NCI-H2196 treated with DMSO at 0.1 percent for 48 hours (cell line): ENCODE measurements at regions not wholly inside any gene's neighbourhood (a gene's known extent, or its start where the extent isn't known, plus 50 kb on each side); places are given as distances from the start of the nearest gene placed in this dataset.
"Not testable (repeated sequence)": the region's sequence is repeated elsewhere in the genome, so short reads cannot be mapped to it uniquely, and the experiment has no call there.

Experiments used
- DNase-seq: peaks from one replicate; lab custom pipeline; 2025; ENCODE audit not compliant: unreplicated experiment; lab: John Stamatoyannopoulos, UW

DNA sequence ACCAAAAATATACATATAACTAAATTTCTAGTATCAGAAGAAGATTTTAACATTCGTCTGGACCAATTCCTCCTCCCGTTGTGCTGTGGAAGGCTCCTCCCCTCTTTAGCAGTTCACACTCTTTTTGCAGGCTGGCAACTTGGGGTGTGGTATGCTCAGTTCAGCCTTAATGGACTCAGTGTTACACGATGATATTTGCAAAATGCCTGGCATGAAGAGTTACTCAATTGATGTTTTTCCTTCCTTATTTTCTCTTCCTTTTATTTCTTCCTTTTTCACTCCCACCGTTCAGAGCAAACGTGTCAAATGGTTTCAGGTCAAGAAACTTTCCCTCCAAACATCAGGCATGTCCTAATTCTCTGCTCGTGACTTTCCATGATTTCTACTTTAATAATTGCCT, 248.3 kb downstream of the PHF14 start:
- DNase-seq, result no peak

DNA sequence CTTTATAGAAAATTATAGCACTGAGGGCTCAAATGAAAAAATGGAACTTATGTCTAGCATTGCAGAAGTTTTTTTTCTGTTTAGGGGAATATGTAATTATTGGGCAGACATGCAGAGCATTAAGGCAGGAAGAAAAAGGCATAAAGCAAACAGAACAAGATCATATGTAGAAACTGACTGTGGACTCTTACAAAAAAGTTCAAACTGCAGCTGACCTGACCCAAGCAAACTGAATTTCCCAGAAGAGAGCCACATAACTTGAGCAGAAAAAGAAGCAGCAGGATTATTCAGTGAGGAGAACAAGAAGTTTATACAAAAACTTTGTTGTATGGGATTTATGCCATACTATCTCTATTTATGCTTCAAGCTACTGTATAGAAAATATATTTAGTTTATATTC, 250.9 kb downstream of the PHF14 start:
- no peak for DNase-seq

DNA sequence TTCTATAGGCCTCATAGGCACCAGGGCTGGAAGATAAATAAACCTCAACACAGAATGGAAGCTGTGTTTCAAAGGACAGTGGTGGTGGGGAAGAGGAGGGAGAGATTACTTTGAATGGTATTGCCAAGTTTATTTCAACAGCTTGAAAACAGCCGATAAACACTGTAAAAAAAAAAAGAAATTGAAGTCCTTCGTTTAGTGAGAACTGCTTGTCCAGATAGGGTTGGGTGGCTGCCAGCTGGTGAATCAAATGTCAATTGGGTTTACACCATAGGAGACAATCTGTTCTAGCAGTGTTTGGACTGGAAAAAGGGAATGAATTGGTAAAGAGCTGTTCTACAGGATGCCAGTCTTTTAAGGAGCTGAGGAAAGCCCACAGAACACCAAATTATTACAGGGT, 254.8 kb downstream of the PHF14 start:
- no peak for DNase-seq

DNA sequence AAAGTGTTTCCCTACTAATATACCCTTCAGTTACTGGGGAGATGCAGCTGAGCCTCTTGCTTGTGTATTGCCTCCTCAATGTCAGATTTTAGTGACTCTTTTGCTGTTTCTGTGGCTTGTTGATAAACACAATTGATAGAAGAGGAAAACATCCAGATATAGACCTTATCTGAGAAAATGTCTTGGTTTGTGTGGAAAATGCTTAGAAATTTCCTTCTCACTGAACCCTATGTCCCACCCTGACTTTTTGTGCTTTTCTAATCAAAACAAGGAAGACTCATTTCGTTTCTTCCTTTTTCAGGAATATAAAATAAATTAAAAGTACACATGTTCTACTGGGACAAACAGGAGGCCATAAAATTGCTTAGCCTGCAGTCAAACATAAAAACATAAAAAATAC, 257.5 kb downstream of the PHF14 start:
- no peak for DNase-seq

DNA sequence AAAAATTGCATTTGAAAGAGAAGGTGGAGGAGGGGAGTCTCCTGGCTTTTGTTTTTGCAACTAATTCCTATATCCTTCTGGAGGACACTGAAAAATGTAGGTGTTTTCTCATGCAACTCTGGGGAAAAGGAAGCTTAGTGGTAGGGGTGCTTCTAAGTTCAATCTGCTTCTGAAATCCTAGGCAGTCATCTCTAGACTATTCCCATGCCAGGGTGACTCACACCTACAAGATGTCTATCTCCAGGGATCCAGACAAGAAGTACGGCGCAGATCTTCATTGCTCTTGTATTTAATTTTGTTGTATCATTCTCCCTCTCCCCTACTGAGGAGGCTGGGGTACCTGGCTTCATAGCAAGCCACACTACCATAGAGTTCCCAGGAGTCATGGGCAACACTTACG, 258.8 kb downstream of the PHF14 start:
- no peak for DNase-seq

DNA sequence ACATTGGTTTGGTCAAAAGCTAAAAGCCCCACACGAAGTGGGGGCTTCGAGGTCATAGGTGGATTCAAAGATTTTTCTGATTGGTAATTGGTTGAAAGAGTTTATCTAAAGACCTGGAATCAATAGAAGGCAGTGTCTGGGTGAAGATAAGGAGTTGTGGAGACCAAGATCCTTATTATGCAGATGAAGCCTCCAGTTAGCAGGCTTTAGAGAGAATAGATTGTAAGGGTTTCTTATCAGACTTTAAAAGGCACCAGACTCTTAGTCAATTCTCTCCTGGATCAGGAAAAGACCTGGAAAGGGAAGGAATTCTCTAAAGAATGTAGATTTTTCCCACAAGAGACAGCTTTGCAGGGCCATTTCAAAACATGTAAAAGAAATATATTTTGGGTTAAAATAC, 260.2 kb downstream of the PHF14 start:
- DNase-seq, result no peak

DNA sequence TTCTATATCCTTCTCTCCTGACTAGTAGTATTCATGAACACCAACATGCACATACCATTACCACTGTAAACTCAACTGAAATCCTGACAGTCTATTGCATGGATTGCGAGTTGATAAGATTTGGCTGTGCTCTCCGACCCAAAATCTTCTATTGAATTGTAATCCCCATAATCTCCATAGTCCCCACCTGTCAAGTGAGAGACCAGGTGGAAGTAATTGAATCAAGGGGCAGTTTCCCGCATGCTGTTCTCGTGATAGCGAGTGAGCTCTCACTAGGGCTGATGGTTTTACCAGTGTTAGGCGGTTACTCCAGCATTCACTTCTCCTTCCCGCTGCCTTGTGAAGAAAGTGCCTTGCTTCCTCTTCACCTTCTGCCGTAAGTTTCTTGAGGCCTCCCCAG, 261.8 kb downstream of the PHF14 start:
- DNase-seq, result no peak

DNA sequence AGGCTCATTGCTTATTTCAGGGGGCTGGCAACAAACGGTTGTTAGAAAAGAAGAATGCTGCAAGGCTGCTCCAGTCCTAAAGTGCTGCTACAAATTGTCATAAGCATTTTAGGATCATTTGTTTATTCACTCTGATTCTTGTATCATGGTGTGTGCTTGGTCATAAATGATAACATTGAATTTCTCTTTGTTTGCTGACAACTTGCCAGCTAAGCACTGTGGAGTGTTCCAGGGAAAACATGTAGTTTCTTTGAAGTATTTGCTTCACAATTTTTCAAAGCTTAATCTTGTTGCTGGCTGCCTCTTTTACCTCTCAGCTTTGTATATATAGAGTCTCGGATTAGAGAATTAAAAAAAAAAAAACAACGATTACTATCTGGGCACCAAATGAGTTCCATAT, 263.0 kb downstream of the PHF14 start:
- DNase-seq, result no peak

DNA sequence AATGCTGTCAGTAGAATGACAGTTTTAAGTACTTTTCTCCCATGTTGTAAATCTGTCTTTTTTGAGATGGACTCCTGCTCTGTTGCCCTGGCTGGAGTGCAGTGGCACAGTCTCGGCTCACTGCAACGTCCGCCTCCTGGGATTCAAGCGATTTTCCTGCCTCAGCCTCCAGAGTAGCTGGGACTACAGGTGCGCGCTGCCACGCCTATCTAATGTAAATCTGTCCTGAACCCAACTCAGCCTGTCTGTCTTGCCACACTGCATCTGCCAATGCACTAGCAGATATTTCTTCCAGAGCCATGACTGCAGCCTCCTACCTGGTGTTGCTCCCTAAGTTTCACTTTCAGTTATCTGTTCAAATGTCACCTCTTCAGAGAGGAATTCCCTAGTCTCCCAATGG, 264.1 kb downstream of the PHF14 start:
- DNase-seq, result no peak

DNA sequence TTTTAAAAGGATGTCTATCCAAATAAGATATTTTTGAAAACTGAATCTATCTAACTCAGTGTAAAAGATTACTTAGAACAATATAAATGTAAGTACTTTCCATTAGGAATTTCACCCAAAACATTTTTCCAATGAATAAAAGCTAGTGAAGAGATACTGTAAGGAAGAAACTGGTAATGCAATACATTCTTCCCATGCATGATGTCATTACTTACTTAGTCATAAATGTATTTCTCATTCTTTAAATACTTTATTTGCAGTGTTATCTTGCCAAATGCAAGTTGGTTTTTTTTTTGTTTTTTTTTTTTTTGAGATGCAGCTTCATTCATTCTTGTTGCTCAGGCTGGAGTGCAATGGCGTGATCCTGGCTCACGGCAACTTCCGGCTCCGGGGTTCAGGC, 265.6 kb downstream of the PHF14 start:
- DNase-seq, result no peak

DNA sequence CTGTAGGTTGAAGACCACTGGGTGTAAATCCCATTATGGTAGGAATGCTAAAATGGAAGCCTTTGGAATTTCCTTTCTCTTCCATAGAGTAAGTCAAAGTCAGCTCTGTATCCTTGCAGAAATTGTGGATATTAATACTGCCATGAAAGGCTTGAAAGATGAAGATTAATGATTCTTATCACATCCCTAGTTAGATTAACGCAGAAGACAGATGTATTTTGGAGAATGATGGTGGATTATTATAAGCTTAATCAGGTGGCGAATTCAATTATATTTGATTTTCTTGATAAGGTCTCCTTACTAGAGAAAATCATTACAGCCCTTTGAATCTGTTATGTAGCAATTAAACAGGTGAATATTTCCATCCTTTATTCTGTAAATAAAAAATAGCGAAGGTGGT, 270.1 kb downstream of the PHF14 start:
- DNase-seq, result no peak

DNA sequence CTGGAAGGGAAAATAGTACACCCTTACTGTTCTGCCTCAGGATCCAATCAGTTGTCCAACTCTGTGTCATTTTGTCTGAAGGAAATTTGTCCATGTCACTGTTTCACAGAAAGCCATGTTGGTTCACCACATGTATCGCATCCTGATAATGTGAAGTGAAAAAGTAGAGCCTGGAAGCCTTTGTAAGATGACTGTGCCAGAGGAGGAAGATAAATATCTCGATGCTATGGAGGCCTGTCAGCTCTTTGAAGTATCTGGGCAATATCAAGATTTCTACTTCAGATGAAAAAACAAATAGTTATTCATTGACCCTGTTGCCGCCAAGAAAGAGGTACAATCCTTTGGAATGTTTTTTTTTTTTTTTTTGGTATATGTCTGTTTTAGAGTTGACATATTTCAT, 270.5 kb downstream of the PHF14 start:
- no peak for DNase-seq

DNA sequence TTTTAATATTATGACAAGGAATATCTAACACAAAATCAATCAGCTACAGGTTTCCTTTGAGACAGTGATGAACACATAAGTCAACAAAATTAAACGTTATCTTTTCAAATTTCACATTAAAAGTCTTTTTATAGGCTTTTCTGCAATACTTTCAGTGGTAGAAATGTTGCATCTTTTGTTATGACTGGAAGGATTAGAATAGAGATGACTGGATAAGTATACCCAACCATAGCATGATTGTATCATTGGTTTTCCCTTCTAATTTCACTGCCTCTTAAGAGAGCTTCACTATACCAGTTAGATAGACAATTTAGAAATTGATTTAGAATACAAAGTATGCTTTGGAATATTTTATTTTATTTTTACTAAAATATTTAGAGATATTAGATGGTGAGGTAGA, 273.9 kb downstream of the PHF14 start:
- DNase-seq, result no peak

DNA sequence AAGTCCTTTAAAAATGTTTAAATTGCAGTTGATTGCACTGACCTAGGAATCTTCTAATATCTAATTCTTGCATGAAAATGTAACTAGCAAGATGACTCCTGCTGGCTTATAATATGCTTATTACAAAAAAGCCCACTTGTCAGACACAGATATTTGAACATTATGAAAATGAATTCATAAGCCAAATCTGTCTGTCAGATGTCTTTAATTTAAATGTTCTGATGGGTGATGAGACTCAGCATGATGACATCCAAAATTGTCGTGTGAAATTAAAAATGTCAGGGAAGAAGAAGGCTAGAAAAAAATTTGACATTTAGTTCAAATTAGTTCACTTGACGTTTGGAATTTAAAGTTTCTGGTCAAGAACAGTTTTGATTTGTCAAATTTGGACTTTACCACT, 277.8 kb downstream of the PHF14 start:
- DNase-seq, result no peak

DNA sequence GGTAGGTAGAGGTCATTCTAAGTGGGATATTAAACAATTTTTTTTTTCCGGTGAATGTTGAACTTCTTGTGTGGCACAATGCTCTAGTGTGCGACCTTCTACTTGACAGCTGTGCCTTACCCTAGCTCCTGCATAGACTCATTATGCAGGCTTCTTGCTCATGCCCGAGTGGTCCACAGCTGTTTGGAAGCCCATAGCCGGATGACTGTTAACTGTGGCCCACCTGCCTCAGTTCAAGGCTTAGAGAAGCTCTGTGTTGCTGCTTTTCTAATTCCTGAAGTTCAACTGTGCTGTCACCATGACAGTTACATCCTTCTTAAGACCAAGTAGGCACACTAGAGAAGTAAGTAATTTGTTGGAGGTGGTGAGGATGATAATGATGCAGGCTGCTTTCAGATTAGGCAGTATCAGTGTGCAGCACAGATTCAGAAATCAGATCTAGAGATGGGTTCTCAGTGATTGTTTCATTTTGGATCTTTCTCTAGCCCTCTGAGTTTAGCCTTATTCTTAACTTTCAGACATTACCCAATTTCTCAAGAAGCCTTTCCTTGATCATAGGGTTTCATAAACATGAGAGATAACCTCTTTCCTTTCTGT, 278.4 kb downstream of the PHF14 start:
- no peak for DNase-seq

DNA sequence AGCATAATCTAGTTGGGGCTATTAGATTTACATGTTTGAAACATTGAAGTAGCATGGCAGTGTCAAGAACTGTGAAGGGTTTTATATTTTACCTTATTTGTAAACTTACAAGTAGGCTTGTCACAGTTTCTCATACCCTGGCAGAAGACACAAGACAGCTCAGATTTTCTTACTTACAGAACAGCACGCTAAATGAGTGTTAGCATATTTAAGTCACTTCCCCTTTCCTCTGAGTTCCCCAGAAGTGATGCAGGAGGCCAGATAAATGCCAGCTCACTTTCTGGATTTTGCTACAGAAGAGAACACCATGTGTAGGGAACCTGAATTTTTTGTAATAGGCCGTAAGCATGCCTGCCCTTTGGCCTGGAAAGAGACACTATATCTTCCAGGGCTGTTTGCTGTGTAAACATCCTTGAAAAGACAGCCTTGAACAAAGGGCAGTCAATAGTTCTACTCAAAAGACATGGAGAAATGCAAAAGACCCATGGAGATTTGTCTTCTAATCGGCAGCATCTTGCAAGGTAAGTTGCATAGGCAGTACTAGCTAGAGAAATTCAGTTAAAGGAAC, 279.1 kb downstream of the PHF14 start:
- DNase-seq, result no peak

DNA sequence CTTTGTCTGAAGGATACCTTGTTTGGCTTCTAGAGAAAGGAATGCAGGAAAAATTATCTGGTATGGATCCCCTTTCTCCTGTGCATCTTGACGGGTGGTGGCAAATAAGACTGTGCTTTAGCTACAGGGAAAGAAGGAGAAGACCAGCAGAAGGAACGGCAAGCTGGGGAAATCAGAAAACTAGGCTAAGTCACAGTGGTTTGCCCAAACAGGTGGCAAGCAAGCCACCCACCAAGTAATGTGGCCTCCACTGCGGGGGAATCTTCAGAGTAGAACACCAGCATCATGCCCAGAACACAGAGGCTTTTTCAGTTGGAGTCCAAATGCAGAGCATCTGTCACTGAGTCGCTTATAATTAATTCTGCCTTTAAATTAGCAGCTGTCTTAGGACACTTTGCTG, 282.8 kb downstream of the PHF14 start:
- DNase-seq, result no peak

DNA sequence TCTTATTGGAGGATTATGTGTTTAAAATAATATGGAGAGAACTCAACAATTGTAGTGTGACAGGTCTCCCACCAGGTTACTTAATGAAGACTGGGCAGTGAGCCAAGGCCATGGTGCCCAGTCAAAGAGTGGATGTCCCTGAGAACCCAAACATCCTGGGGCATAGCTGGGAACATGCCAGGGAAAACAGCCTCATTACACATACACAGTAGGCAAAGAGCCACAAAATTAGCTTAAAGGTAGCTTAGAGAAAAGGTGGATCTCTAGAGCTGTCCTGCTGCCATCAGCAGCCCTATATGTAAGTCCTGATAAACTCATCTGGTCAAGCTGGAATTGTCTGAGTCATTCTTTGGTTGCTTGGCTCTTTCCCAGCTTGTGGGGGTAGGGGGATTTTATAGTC, 287.8 kb downstream of the PHF14 start:
- peak; percentile 30 for DNase-seq

DNA sequence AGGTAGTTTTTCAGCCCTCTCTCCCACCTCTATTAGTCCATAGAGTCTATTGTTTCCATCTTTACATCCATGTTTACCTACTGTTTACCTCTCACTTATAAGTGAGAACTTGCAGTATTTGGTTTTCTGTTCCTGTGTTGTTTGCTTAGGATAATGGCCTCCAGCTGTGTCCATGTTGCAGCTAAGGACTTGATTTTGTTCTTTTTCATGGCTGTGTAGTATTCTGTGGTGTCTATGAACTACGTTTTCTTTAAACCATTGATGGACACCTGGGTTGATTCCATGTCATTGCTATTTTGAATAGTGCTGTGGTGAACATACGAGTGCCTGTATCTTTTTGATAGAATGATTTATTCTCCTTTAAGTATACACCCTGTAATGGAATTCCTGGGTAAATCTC, 292.4 kb downstream of the PHF14 start:
- no peak for DNase-seq

DNA sequence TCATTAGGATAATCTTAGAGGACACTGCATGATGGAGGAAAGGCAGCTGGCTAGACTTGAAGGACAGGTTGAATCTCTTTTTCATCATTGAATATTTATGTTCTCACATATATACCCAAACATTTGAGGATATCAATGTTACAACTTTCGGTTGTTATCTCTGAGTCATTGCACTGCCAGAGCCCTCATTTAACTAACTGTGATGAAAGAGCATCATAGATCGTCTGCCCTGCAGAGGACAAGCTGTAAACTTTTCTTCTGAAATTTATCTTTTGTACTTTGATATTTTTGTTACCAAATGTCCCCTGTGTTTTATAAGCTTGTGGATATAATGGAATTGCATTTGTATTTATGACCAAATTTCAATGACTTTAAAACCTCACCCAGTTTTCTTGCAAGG, 298.7 kb downstream of the PHF14 start:
- no peak for DNase-seq

DNA sequence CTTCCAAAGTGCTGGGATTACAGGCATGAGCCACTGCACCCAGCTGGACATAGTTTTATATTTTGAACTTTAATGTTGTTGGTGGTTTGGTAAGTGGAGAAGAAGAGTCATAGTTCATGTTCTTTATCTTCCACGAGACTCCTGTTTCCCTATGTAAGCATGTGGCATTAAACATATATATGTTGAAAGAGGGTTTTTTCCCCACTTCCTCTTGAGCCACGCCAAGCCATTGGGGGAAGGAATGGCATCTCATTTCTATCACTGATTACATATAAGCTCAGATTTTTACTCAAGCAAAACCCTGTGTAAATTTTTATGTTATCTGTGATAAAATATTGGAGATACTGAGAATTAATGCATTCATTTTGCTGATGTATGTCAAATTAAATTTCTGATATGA, 300.4 kb downstream of the PHF14 start:
- no peak for DNase-seq

DNA sequence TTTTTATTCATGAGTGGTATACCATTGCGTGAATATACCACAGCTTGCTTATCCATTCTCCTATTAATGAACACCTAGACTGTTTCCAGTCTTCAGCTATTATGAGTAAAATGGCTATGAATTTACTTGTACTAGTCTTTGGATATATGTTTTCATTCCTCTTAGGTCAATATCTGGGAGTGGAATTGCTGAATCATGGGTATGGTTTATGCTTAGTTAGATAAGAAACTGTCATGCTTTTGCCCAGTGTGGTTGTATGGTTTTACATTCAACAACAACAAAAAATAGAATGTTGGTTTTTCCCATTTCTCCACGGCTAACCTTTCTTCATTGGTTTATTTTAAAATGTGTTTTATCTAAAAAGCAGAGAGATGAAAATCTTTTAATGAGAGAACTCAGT, 308.3 kb downstream of the PHF14 start:
- no peak for DNase-seq

DNA sequence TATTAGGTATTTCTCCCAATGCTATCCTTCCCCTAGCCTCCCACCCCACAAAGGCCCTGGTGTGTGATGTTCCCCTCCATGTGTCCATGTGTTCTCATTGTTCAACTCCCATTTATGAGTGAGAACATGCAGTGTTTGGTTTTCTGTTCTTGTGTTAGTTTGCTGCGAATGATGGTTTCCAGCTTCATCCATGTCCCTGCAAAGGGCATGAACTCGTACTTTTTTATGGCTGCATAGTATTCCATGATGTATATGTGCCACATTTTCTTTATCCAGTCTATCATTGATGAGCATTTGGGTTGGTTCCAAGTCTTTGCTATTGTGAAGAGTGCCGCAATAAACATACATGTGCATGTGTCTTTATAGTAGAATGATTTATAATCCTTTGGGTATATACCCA, 309.9 kb downstream of the PHF14 start:
- DNase-seq, result not testable (repeated sequence)

DNA sequence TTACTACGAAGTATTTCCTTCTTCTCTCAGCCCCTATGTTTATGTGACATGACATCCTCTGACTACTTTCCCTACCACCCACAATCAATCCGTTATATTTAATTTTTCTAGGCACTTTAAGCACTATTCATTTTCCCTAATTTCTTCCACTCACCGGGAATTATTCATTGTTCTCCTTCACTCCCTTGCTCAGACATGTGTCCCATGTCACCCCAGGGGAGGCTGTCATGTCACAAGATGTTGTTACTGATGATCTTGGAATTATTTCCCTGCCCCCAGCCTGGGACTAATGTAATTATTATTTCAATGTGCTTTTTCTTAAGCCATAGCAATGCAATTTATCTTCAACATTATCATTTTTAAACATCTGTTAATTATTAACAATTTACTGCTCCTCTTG, 317.2 kb downstream of the PHF14 start:
- no peak for DNase-seq
